Cardiac fibroblast (primary cell): ENCODE measurements at regions not wholly inside any gene's neighbourhood (a gene's known extent, or its start where the extent isn't known, plus 50 kb on each side); places are given as distances from the start of the nearest gene placed in this dataset.

Experiments
- DNase-seq, 2 donors: peaks; one replicate each; pipeline versions ENCODE4 v3.0.0 to v3.0.0-alpha.2; 2010; ENCODE audit warnings: low read depth in 2 of 2
- H3K4me3 ChIP-seq, 2 donors: replicated peaks in 1 of 2; 1 replicate in 1 of 2; 2 replicates in 1 of 2; pipeline ENCODE4 v1.5.1; 2011; ENCODE audit warnings: low read depth in 2 of 2, low read length in 2 of 2, mild to moderate bottlenecking in 2 of 2, moderate library complexity in 1 of 2
- TF ChIP-seq, protein P1 (sequence below): IDR thresholded peaks from one replicate; pipeline ENCODE4 v1.5.1; 2011; ENCODE audit warnings: low read depth, mild to moderate bottlenecking, low read length, inconsistent platforms

GRCh38 chr10:45209888-45210287, 105.5 kb downstream of the OR13A1 start:
- no peak overlapping the region for H3K4me3 ChIP-seq
- no peak for DNase-seq
- TF ChIP-seq, protein P1, sequence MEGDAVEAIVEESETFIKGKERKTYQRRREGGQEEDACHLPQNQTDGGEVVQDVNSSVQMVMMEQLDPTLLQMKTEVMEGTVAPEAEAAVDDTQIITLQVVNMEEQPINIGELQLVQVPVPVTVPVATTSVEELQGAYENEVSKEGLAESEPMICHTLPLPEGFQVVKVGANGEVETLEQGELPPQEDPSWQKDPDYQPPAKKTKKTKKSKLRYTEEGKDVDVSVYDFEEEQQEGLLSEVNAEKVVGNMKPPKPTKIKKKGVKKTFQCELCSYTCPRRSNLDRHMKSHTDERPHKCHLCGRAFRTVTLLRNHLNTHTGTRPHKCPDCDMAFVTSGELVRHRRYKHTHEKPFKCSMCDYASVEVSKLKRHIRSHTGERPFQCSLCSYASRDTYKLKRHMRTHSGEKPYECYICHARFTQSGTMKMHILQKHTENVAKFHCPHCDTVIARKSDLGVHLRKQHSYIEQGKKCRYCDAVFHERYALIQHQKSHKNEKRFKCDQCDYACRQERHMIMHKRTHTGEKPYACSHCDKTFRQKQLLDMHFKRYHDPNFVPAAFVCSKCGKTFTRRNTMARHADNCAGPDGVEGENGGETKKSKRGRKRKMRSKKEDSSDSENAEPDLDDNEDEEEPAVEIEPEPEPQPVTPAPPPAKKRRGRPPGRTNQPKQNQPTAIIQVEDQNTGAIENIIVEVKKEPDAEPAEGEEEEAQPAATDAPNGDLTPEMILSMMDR, result no peak

DNA sequence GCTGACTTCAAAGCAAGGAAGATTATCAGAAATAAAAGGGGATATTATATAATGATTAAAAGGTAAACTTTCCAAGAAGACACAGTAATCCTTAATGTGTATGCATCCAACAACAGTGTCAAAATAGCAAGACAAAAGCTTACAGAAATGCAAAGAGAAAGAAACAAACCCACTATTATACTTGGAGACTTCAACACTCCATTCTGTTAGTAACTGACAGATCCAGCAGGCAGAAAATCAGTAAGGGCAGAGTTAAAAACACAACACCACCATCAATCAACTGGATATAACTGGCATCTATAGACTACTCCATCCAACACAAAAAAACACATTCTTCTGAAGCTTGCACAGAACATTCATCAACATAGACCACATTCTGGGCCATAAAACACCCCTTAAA, 103.8 kb downstream of the OR13A1 start:
- no peak overlapping the region for H3K4me3 ChIP-seq
- no peak for DNase-seq
- TF ChIP-seq, protein P1, result no peak

- no peak for DNase-seq
- no peak overlapping the region for H3K4me3 ChIP-seq
- TF ChIP-seq, protein P1, result no peak
Measured at GRCh38 chr10:45219416-45219815, 96.0 kb downstream of the OR13A1 start.

DNA sequence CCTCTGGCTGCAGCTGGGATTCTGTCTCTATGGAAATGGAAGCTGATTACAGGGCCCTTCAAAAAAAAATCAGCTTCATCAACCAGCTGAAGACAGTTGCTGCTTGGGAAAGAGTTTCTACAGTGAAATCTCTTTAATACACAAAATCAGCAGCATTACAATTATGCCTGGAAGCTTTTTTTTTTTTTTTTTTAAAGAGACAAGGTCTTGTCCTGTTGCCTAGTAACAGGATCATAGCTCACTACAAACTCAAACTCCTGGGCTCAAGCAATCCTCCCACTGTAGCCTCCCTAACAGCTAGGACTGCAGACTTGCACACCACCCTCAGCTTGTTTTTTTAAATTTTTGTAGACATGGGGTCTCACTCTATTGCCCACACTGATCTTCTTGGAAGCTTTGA, 94.5 kb downstream of the OR13A1 start:
- TF ChIP-seq, protein P1, result no peak
- no peak overlapping the region for H3K4me3 ChIP-seq
- DNase-seq, result peak in 1 of 2 donors; percentile 9

DNA sequence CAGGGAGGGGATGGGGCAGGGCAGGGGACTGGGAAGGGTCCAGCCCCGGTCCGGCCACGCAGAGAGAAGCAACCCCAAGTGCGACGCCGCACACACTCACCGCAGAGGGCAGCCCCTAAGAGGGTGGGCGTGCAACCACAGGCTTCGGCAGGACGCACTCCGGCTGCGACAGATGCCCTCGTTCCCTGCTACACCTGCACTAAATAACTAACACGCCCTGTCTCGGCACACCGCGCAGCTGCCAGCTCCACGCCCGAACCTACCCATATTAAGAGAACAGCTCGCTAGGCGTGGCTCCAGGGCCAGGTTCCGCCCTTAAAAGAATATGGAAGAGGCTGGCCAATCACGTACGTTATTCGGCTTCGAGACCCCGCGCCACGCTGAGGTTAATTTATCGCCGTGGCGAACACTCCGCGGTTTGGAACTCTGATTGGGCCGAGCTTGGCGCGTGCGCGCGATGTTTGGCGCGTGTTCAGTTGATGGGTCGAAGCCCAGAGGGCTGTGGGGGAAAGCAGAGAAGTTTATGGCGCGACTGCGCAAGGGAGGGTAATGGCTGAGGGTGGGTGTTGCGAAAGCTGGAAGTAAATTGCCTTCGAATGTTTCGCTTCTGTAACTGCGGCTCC, 91.1 kb downstream of the OR13A1 start:
- H3K4me3 ChIP-seq, result no peak overlapping the region
- TF ChIP-seq, protein P1, result no peak
- no peak for DNase-seq

DNA sequence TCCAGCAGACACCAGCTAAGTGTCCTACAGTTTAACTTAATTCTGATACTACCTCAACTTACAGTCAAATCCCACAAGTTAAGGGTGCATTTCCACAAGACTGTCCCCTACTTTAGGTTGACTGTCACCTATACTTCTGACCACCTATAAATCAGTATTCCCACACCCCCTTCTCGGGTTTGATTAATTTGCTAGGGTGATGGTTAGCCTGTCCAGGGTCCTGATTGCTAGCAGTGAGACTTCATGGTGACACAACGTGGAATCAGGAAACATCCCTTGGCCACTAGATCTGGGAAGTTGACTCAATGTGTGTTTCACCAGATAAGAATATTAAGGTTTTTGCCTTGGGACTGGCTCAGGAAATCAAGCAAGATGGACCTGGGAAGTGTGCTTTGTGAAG, 88.4 kb downstream of the OR13A1 start:
- no peak overlapping the region for H3K4me3 ChIP-seq
- no peak for DNase-seq
- TF ChIP-seq, protein P1, result no peak

DNA sequence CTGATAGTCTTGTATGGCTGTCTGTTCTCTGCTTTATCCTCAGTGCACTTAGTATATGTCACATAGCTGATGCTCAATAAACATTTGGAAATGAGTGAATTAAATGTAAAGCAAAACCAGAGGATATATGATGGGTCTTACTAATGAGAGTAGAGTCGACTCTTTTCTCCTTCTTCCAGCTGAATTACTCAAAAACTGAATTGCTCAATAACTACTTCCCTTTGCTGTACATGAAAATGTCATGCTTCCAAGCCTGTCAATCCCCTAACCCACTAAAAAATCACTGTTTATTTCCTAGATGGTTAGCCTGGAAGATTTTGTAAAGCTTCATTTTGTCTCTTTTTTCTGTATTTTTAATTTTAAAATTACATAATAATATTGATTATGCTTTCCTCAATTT, 88.0 kb downstream of the OR13A1 start:
- no peak for DNase-seq
- TF ChIP-seq, protein P1, result no peak
- H3K4me3 ChIP-seq, result no peak overlapping the region
